ENCODE measurements at regions not wholly inside any gene's neighbourhood (a gene's known extent, or its start where the extent isn't known, plus 50 kb on each side); places are given as distances from the start of the nearest gene placed in this dataset.
"Not testable (repeated sequence)": the region's sequence is repeated elsewhere in the genome, so short reads cannot be mapped to it uniquely, and the experiment has no call there.

DNA sequence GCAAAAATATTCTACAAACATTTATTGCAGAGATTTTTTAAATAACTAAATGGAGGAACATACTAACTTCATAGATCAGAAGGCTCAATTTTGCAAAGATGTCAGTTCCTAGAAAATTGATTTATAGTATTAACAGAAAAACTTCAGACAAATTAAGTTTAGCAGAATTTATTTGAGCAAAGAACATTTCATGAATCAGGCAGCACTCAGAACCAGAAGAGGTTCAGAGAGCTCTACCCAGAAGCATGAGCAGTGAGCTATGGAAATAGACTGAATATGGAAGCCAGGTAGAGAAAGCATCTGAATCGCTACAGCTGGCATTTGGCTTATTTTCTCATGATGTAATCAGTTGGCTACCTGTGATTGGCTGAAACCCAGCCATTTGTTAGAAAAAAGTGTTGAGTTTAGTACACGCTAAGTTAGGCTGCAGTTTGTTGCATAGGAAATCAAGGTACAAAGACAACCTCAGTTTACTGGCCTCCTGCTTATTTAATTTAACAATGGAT lies 174.5 kb upstream of the TAB2 start:
- DNase-seq (ENCODE audit: low spot score) = no peak
- TF ChIP-seq EZH2phosphoT487 (IDR thresholded peaks at IDR 0.05; ENCODE audit: unreplicated experiment) = no peak
- TF ChIP-seq, protein P1, sequence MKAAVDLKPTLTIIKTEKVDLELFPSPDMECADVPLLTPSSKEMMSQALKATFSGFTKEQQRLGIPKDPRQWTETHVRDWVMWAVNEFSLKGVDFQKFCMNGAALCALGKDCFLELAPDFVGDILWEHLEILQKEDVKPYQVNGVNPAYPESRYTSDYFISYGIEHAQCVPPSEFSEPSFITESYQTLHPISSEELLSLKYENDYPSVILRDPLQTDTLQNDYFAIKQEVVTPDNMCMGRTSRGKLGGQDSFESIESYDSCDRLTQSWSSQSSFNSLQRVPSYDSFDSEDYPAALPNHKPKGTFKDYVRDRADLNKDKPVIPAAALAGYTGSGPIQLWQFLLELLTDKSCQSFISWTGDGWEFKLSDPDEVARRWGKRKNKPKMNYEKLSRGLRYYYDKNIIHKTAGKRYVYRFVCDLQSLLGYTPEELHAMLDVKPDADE (IDR thresholded peaks at IDR 0.05) = no peak
- no peak for TF ChIP-seq CREB1 (CRISPR knock-in tag; IDR thresholded peaks at IDR 0.05; ENCODE audit: low read depth)
- TF ChIP-seq, protein P2, sequence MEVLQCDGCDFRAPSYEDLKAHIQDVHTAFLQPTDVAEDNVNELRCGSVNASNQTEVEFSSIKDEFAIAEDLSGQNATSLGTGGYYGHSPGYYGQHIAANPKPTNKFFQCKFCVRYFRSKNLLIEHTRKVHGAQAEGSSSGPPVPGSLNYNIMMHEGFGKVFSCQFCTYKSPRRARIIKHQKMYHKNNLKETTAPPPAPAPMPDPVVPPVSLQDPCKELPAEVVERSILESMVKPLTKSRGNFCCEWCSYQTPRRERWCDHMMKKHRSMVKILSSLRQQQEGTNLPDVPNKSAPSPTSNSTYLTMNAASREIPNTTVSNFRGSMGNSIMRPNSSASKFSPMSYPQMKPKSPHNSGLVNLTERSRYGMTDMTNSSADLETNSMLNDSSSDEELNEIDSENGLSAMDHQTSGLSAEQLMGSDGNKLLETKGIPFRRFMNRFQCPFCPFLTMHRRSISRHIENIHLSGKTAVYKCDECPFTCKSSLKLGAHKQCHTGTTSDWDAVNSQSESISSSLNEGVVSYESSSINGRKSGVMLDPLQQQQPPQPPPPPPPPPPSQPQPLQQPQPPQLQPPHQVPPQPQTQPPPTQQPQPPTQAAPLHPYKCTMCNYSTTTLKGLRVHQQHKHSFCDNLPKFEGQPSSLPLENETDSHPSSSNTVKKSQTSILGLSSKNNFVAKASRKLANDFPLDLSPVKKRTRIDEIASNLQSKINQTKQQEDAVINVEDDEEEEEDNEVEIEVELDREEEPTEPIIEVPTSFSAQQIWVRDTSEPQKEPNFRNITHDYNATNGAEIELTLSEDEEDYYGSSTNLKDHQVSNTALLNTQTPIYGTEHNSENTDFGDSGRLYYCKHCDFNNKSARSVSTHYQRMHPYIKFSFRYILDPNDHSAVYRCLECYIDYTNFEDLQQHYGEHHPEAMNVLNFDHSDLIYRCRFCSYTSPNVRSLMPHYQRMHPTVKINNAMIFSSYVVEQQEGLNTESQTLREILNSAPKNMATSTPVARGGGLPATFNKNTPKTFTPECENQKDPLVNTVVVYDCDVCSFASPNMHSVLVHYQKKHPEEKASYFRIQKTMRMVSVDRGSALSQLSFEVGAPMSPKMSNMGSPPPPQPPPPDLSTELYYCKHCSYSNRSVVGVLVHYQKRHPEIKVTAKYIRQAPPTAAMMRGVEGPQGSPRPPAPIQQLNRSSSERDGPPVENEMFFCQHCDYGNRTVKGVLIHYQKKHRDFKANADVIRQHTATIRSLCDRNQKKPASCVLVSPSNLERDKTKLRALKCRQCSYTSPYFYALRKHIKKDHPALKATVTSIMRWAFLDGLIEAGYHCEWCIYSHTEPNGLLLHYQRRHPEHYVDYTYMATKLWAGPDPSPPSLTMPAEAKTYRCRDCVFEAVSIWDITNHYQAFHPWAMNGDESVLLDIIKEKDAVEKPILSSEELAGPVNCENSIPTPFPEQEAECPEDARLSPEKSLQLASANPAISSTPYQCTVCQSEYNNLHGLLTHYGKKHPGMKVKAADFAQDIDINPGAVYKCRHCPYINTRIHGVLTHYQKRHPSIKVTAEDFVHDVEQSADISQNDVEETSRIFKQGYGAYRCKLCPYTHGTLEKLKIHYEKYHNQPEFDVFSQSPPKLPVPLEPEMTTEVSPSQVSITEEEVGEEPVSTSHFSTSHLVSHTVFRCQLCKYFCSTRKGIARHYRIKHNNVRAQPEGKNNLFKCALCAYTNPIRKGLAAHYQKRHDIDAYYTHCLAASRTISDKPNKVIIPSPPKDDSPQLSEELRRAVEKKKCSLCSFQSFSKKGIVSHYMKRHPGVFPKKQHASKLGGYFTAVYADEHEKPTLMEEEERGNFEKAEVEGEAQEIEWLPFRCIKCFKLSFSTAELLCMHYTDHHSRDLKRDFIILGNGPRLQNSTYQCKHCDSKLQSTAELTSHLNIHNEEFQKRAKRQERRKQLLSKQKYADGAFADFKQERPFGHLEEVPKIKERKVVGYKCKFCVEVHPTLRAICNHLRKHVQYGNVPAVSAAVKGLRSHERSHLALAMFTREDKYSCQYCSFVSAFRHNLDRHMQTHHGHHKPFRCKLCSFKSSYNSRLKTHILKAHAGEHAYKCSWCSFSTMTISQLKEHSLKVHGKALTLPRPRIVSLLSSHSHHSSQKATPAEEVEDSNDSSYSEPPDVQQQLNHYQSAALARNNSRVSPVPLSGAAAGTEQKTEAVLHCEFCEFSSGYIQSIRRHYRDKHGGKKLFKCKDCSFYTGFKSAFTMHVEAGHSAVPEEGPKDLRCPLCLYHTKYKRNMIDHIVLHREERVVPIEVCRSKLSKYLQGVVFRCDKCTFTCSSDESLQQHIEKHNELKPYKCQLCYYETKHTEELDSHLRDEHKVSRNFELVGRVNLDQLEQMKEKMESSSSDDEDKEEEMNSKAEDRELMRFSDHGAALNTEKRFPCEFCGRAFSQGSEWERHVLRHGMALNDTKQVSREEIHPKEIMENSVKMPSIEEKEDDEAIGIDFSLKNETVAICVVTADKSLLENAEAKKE (CRISPR knock-in tag; IDR thresholded peaks at IDR 0.05) = no peak
- TF ChIP-seq ZNF114 (CRISPR knock-in tag; IDR thresholded peaks at IDR 0.05) = no peak
- TF ChIP-seq, protein P3, sequence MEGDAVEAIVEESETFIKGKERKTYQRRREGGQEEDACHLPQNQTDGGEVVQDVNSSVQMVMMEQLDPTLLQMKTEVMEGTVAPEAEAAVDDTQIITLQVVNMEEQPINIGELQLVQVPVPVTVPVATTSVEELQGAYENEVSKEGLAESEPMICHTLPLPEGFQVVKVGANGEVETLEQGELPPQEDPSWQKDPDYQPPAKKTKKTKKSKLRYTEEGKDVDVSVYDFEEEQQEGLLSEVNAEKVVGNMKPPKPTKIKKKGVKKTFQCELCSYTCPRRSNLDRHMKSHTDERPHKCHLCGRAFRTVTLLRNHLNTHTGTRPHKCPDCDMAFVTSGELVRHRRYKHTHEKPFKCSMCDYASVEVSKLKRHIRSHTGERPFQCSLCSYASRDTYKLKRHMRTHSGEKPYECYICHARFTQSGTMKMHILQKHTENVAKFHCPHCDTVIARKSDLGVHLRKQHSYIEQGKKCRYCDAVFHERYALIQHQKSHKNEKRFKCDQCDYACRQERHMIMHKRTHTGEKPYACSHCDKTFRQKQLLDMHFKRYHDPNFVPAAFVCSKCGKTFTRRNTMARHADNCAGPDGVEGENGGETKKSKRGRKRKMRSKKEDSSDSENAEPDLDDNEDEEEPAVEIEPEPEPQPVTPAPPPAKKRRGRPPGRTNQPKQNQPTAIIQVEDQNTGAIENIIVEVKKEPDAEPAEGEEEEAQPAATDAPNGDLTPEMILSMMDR (conservative IDR thresholded peaks at IDR 0.05; ENCODE audit: low read depth in 2 of 2) = no peak
- no peak for TF ChIP-seq JUNB (IDR thresholded peaks at IDR 0.05; ENCODE audit: unreplicated experiment)
- Histone ChIP-seq H3K79me2 (replicated peaks; ENCODE audit: insufficient read depth) (no peaks in the 10 kb centered on the region), H4K20me1 (replicated peaks; ENCODE audit: insufficient read depth) (no peaks in the 10 kb centered on the region), H3K4me2 (no peak overlapping the region), H3K4me3 (no peak overlapping the region), H3K36me3 (ENCODE audit: insufficient read depth) (no peaks in the 10 kb centered on the region), H3K27ac (ENCODE audit: low read depth) (no peak overlapping the region), H3K9me2 (ENCODE audit: insufficient read depth) (no peaks in the 10 kb centered on the region), H3F3A (replicated peaks; ENCODE audit: low read depth) (no peaks in the 10 kb centered on the region), H2AFZ (no peak overlapping the region), H3K27me3 (ENCODE audit: insufficient read depth) (no peaks in the 10 kb centered on the region), H3K4me1 (ENCODE audit: insufficient read depth) (no peaks in the 10 kb centered on the region)
- no peak overlapping the region for H3K4me3 Mint-ChIP-seq
- H3K4me1 Mint-ChIP-seq = no peaks in the 10 kb centered on the region
- ATAC-seq = no peak
- no peaks in the 10 kb centered on the region for H3K27me3 Mint-ChIP-seq (ENCODE audit: insufficient read depth, low read depth, poor library complexity)
- H3K36me3 Mint-ChIP-seq (ENCODE audit: low read depth) = no peaks in the 10 kb centered on the region
- H3K27ac Mint-ChIP-seq = no peak overlapping the region
- no peaks in the 10 kb centered on the region; the same call in 2 of the 3 replicates for H3K9me3 Mint-ChIP-seq

DNA sequence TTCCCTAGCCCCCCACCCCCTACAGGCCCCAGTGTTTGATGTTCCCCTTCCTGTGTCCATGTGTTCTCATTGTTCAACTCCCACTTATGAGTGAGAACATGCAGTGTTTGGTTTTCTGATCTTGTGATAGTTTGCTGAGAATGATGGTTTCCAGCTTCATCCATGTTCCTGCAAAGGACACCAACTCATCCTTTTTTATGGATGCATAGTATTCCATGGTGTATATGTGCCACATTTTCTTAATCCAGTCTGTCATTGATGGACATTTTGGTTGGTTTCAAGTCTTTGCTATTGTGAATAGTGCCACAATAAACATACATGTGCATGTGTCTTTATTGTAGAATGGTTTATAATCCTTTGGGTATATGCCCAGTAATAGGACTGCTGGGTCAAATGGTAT lies 171.7 kb upstream of the TAB2 start:
- not testable (repeated sequence) for H3K9me2 ChIP-seq (ENCODE audit: insufficient read depth); H3K27ac ChIP-seq (ENCODE audit: low read depth); DNase-seq (ENCODE audit: low spot score); H3K9me3 Mint-ChIP-seq; H3F3A ChIP-seq (replicated peaks; ENCODE audit: low read depth); H3K4me3 ChIP-seq; ATAC-seq; H3K36me3 ChIP-seq (ENCODE audit: insufficient read depth); H3K36me3 Mint-ChIP-seq (ENCODE audit: low read depth); H3K4me1 ChIP-seq (ENCODE audit: insufficient read depth); H3K27ac Mint-ChIP-seq; H3K27me3 ChIP-seq (ENCODE audit: insufficient read depth); H2AFZ ChIP-seq; H3K4me1 Mint-ChIP-seq; H4K20me1 ChIP-seq (replicated peaks; ENCODE audit: insufficient read depth); H3K4me2 ChIP-seq; H3K27me3 Mint-ChIP-seq (ENCODE audit: insufficient read depth, low read depth, poor library complexity); H3K4me3 Mint-ChIP-seq; H3K79me2 ChIP-seq (replicated peaks; ENCODE audit: insufficient read depth)
